ENCODE measurements at regions not wholly inside any gene's neighbourhood (a gene's known extent, or its start where the extent isn't known, plus 50 kb on each side); places are given as distances from the start of the nearest gene placed in this dataset.

DNA sequence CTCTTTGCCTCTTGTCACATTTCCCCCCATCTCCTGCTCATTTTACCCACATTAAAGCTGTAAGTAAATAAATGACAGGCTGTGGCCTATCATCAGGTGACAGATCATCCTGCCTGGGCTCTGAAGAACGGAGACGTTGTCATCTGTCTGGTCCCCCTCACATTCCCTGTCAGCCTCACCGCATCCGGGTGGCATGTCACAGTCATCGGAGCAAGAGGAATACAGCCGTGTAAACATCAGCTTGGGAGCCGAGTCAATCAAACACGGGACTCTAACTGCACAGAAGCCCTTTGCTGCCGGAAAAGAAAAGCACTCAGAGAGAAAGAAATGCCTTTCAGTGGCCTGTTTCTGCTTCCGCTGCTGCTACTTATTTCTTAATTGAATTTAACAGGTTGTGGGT, 371.9 kb upstream of the ID4 start:
- no peak for DNase-seq (ENCODE audit: low spot score)

DNA sequence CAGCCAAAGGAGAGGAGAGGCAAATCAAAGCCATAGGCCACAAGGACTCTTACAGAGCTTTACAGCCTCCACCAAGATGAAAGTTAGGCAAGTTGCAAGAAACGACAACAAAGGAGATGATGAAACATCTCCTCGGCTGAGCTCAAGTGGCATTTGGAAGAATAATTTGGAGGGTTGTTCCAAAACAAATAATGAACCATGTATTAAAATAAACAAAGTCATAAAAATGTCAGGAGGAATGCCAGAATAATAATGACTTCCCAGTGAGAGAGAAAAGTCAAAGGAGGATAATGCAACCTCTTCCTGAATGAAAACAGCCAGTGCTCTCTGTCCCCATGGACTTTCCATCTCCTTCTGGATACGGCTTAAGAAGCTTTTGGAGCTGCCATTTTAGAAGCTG, 371.4 kb upstream of the ID4 start:
- peak; percentile 8 for DNase-seq (ENCODE audit: low spot score)

DNA sequence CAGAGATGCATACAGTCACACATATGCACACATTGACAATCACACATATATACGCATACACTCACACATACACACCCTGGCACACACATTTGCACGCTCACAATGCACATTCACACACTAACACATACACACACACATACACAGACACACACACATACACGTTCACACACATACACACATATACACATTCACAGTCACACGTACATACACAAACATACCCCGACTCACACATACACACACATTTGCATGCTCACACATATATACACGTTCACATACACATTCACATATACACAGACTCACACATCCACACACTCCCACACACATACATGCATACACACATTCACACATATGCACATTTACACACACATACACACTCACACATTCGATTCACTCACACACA, 366.8 kb upstream of the ID4 start:
- no peak for DNase-seq (ENCODE audit: low spot score)

DNA sequence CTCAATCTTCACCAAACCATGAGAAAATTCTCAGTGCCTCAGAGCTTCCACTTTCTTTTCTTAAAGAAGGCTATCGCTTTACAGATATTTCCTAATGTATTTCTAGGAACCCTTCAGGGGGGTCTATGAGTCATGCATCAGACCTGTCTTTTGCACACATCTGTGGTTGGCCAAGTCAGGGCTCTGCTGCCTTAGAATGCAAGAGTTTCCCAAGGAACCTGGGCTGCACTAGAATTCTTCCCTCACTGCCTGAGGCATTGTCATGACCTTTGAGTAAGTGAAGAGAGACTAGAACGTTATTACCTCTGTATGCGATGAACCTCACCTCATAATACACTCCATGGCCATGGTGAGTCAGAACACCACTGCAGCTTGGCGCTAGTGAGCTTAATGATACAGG, 365.0 kb upstream of the ID4 start:
- DNase-seq (ENCODE audit: low spot score): no peak

GRCh38 chr6:19472850-19473249, 364.3 kb upstream of the ID4 start:
- no peak for DNase-seq (ENCODE audit: low spot score)

- DNase-seq (ENCODE audit: low spot score): no peak
Observed at GRCh38 chr6:19477563-19477962, 359.6 kb upstream of the ID4 start.

DNA sequence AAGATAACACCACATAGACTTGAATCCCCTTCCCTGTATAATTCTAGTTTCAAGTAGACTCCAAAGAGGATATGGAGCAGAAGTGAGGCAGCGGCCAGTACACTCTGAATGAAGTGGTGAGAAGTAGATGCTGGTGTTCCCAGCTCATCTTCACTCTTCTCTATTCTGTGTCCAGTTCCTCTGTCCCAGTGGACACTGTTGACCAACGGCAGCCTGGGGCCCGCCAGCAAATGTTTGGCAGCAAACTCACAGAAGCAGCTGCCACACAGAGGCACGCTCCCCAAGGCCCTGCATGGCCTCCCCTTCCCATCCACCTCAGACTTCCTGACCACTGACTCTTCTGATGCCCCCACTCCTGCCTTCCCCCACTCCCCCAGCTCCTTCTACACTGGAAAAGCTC, 358.9 kb upstream of the ID4 start:
- DNase-seq (ENCODE audit: low spot score): no peak

- no peak for DNase-seq (ENCODE audit: low spot score)
Observed at GRCh38 chr6:19478992-19479391, 358.2 kb upstream of the ID4 start.

DNA sequence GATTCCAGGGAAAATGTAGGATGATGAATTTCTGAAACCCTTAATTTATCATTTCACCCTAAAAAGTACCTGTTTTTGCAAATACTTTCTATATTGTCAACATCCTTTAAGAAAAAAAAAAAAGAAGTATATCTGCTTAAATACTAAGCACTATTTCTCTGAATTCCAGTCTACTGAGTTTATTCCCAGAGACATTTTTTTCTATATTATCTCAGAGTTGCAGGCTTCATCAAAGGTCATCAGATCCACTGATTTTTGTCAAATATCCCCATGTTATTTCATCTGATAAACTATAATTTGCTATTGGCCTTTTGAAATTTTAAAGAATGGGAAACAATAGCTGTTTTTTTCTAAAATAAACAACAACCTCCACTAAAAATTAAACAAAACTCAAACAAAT, 357.6 kb upstream of the ID4 start:
- no peak for DNase-seq (ENCODE audit: low spot score)

GRCh38 chr6:19492636-19493405, 344.3 kb upstream of the ID4 start:
- no peak for DNase-seq (ENCODE audit: low spot score)

DNA sequence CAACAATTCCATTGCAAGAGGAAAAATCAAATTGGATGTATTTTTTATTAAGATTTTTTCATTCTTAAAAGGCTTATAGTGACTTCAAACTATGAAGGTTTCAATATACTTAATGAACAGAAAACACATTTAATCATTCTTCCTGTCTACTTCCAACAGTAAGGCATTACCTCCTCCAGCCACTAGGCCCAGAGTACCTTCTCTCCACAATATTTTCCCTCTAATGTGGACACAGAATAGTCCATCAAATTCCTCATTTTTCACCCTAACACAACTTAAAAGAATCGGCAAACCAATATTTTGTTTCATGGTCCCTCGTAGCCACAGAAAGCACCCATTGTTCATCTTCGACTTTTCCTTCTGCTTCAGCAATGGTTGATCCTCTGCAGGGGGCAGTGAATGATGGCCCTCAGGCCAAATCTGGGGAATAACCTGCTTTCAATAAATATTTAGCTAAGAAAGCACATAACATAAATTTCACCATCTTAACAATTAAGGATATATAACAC, 335.4 kb upstream of the ID4 start:
- DNase-seq (ENCODE audit: low spot score): no peak

GRCh38 chr6:19502301-19502700, 334.9 kb upstream of the ID4 start:
- DNase-seq (ENCODE audit: low spot score): no peak

DNA sequence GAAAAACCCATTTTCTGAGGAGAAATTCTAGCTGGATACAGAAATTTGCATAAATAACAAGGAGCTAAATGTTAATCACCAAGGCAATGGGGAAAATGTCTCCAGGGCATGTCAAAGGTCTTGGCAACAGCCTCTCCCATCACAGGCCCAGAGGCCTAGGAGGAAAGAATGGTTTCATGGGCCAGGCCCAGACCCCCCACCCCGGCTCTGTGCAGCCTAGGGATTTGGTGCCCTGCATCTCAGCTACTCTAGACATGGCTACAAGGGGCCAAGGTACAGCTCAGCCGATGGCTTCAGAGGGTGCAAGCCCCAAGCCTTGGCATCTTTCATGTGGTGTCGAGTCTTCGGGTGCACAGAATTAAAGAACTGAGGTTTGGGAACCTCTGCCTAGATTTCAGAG, 321.2 kb upstream of the ID4 start:
- DNase-seq (ENCODE audit: low spot score): no peak

- DNase-seq (ENCODE audit: low spot score): no peak
Observed at GRCh38 chr6:19519941-19520340, 317.2 kb upstream of the ID4 start.

DNA sequence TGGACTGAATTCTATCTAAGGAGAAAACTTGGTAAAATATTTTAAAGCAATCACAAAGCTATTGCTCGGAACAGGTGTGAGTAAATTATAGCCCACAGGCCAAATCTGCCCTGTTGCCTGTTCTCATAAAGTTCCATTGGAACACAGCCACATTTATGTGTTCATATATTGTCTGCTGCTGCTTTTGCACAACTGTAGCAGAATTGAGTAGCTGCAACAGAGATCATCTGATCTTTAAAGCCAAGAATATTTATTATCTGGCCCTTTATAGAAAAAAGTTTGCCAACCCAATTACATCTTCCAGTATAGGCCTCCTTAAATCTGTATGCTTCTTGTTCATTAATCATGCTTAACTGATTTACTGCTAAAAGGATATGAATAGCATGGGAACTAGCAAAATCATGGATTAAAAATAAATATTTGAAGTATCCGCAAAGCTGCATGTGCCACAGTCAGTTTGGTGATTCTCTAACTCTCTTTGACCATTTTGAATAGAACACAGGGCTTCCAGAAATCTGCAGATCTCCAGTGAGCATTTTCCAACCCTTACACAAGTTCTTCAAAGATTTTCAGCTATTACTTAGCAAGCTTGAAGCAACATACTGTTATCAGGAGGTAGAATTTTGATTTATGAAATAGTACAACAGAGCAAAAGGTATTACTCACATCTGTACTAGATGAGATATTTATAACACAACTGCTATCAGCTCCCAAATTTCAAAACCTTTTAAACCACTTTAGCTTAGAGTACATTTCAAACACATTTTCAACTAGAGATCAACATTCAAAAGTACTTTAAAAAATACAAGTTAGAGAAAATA, 312.6 kb upstream of the ID4 start:
- no peak for DNase-seq (ENCODE audit: low spot score)

DNA sequence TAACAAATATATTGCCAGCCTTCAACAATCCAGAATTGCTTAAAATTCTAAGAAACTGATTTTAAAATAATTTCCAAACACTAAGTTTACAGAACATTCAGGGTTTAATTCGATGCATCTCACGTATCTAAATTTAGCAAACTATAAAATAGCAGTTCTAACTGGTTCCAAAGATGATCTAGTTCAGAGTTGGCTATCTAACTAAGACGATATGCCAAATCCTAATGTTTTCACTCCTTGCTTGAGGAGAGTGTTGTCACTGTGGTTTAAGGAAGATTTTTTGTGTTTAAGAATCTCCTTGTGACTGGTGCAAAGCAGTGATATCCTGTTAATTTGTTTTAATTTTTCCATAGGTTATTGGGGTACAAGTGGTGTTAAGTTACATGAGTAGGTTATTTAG, 311.5 kb upstream of the ID4 start:
- DNase-seq (ENCODE audit: low spot score): no peak

DNA sequence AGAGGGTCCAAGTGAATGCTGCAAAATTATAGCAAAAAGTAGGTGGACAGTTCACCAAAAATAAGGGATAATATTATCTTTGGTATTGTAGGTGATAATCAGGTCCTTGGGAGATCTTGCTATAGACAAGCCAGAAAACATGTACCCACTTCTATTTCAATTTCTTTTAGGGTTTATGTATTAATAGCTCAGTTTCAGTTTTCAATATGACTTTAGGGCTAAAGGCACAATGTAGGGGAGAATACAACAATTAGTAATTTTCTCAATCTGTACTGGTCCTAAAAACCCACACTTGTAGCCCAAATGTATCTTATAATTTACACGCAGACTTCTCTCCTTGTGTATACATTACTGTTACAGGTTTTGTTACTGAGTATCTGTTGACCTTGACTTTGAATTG, 307.0 kb upstream of the ID4 start:
- no peak for DNase-seq (ENCODE audit: low spot score)

GRCh38 chr6:19535351-19535750, 301.8 kb upstream of the ID4 start:
- no peak for DNase-seq (ENCODE audit: low spot score)

GRCh38 chr6:19536838-19537237, 300.3 kb upstream of the ID4 start:
- no peak for DNase-seq (ENCODE audit: low spot score)

DNA sequence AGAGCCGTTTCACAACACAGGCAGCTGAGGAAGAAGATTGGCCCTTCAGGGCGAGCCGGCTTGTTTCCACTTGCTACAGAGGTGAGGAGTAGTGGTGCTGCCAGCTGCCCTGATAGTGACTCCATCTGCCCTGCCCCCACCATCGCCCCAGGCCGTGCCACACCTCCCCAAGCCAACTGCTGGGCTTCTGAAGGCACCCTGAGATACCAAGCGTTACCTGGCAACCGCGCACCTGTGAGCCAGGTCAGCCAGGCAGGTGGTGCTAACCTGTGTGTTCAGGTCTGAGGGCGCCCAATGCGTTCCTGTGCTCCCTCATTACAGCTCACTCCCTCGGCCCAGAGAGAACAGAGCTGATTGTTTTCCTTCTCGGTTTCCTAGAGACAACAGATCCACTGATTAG, 299.1 kb upstream of the ID4 start:
- no peak for DNase-seq (ENCODE audit: low spot score)

- no peak for DNase-seq (ENCODE audit: low spot score)
Observed at GRCh38 chr6:19547507-19547906, 289.7 kb upstream of the ID4 start.

GRCh38 chr6:19549109-19549508, 288.1 kb upstream of the ID4 start:
- DNase-seq (ENCODE audit: low spot score): no peak

GRCh38 chr6:19550380-19550779, 286.8 kb upstream of the ID4 start:
- DNase-seq (ENCODE audit: low spot score): no peak

DNA sequence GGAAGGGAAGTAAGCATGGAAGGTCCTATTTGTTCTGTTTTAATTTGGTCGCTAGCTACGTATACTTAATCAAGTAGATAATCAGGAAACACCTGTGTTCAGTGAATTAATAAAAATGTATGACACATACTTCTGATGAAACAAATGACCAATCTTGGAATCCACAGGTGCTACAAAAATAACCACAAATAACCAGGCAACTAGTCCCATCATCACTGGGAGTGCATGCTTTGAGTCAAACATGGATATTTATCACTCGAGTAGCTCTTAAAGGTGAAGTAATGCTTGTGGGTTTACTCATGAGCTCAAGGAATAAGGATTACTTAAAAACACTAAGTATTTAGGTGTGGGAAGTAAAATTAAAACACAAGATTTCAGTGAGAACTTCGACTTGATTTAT, 285.6 kb upstream of the ID4 start:
- no peak for DNase-seq (ENCODE audit: low spot score)

All from AG08396 (cell line).